GM12892 (cell line): ENCODE measurements at regions not wholly inside any gene's neighbourhood (a gene's known extent, or its start where the extent isn't known, plus 50 kb on each side); places are given as distances from the start of the nearest gene placed in this dataset.

Experiments used
- POLR2AphosphoS5 ChIP-seq: IDR thresholded peaks from 2 replicates; pipeline ENCODE4 v1.6.1; 2011; ENCODE audit warnings: low read depth, low read length, control low read depth
- TAF1 ChIP-seq: IDR thresholded peaks from 2 replicates; pipeline ENCODE4 v1.6.1; 2011; ENCODE audit warnings: low read depth, mild to moderate bottlenecking, control low read depth, low read length, borderline replicate concordance

- TF ChIP-seq POLR2AphosphoS5 = no peak
- no peak for TF ChIP-seq TAF1
Observed at GRCh38 chr22:48653306-48653705, 1174.4 kb downstream of the BRD1 start.
